Fibroblast of mammary gland (primary cell): ENCODE measurements at regions not wholly inside any gene's neighbourhood (a gene's known extent, or its start where the extent isn't known, plus 50 kb on each side); places are given as distances from the start of the nearest gene placed in this dataset.
"Not testable (repeated sequence)": the region's sequence is repeated elsewhere in the genome, so short reads cannot be mapped to it uniquely, and the experiment has no call there.

ENCODE experiments used
- DNase-seq: peaks from one replicate; pipeline ENCODE4 v3.0.0-alpha.2; 2010; ENCODE audit warnings: low read depth
- H3K4me3 ChIP-seq: 2 replicates; pipeline ENCODE4 v1.5.1; 2011; ENCODE audit warnings: low read depth, mild to moderate bottlenecking, low read length, moderate library complexity; ENCODE audit not compliant: control insufficient read depth
- CTCF ChIP-seq: conservative IDR thresholded peaks from 2 replicates; pipeline ENCODE4 v1.5.1; 2011; ENCODE audit warnings: low read depth, low read length, inconsistent platforms; ENCODE audit not compliant: control insufficient read depth, insufficient read depth

DNA sequence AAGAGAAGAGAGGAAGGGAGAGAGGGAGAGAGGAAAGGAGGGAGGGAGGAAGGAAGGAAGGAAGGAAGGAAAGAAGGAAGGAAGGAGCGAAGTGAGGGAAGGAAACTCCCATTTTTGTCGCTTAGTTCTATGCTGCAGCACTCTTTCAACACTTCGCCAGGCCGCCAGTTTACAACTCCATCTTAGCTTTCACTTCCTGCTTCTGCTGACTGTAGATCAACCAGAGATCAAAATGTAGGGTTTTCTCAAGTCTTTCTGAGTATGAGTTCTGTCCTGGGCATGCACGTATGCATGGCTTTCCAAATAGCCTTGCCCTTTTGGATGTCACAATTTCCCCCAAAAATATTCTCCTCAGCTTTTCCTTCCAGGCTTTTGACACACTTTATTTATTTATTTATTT, 723.4 kb downstream of the TRHDE start:
- TF ChIP-seq CTCF = no peak
- H3K4me3 ChIP-seq = no peak overlapping the region
- DNase-seq = no peak

DNA sequence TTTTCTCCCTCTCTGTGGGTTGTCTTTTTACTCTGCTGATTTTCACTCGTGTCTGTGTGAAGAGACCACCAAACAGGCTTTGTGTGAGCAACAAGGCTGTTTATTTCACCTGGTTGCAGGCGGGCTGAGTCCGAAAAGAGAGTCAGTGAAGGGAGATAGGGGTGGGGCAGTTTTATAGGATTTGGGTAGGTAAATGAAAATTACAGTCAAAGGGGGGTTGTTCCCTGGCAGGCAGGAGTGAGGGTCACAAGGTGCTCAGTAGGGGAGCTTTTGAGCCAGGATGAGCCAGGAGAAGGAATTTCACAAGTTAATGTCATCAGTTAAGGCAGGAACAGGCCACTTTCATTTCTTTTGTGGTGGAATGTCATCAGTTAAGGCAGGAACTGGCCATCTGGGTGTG, 729.6 kb downstream of the TRHDE start:
- not testable (repeated sequence) for DNase-seq, H3K4me3 ChIP-seq

DNA sequence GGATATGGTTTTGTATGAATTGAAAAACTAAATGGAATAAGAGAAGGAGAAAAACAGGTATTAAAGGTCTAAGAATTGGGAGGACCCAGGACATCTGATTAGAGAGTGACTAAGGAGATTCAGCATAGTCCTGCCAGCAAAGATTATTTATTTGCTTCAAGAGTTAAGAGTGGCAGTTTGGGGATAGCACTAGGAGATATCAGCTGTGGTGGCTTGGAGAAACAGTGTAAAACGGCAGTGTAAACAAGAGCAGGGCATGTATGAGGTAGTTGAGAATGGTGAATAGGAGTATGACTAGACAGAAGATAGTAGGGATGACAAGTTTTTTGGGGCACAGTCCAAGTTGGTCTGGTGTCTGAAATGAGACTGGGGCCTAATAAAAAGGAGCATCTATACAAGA, 730.3 kb downstream of the TRHDE start:
- H3K4me3 ChIP-seq, DNase-seq: not testable (repeated sequence)

GRCh38 chr12:73009138-73009834, 737.1 kb downstream of the TRHDE start:
- not testable (repeated sequence) for DNase-seq, H3K4me3 ChIP-seq

DNA sequence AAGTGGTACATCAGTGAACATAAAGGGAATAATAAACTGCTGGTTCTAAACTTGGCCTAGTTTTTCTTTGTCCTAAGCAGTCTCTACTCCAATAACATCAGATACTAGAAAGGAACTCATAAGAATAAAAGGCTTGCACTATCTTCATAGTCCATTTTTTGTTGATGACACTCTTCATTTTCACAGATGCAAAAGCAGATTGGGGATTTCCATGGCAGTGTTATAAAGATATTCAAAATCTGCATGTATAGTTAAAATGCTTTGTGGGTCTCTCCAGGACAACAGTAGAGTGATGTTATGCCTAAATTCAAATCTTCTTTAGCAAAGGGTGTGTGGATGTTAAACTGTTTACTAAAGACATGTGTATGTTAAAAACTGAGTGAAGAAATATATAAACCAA, 745.8 kb downstream of the TRHDE start:
- no peak overlapping the region for H3K4me3 ChIP-seq
- TF ChIP-seq CTCF = no peak
- DNase-seq = no peak

DNA sequence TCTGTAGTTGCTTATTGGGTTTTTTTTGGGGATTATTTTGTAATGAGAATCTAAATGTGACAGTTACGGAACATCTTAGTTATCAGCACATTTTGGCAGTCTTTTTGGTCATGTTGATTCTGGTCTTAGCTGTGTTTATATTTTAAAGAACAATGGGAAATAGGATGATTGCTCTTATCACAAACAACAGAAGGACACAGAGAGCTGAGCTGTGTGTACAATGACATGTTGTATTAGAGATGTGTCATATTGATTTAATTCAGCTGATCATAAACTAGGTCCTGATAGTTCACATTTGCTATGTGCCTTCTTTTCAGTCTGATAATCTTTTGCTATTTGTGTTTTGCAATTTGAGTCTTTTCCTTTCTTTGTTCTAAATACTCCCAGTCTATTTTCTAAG, 781.7 kb downstream of the TRHDE start:
- no peak for DNase-seq
- TF ChIP-seq CTCF = no peak
- no peak overlapping the region for H3K4me3 ChIP-seq

DNA sequence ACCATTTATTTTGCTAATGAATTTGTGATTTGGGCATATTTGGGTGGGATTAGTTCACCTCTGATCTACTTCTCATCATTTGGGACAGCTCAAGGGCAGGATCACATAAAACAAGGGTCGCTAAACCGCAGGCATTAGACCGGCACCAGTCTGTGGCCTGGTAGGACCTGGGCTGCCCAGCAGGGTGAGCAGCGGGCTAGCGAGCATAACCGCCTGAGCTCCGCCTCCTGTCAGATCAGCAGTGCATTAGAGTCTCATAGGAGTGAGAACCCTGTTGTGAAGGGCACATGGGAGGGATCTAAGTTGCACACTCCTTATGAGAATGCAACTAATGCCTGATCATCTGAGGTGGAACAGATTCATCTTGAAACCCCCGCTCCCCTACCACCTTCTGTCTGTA, 785.3 kb downstream of the TRHDE start:
- no peak for TF ChIP-seq CTCF
- H3K4me3 ChIP-seq = no peak overlapping the region
- DNase-seq = no peak

- no peak overlapping the region for H3K4me3 ChIP-seq
- TF ChIP-seq CTCF = no peak
- no peak for DNase-seq
These were observed 793.7 kb downstream of the TRHDE start for GRCh38 chr12:73065913-73066312.

DNA sequence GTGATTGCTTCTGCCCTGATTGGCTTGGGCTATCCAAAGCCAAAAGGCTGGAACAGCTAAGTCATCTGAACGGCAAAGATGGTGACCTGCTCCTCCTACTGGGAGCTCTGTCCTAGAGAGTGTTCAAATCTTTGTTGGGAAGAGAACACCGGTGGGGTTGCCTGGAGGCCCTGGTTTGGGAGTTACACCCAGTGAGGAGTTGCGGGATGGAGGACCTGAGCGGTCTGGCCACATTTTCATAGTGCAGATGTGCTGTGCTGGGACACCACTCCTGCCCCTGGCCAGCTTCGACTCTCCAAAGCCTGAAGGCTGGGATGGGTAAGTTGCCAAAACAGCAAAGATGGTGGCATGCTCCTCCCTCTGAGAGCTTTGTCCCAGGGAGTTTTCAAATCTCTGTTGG, 795.4 kb downstream of the TRHDE start:
- DNase-seq = no peak
- H3K4me3 ChIP-seq = no peak overlapping the region
- no peak for TF ChIP-seq CTCF
